ENCODE measurements at regions not wholly inside any gene's neighbourhood (a gene's known extent, or its start where the extent isn't known, plus 50 kb on each side); places are given as distances from the start of the nearest gene placed in this dataset.

DNA sequence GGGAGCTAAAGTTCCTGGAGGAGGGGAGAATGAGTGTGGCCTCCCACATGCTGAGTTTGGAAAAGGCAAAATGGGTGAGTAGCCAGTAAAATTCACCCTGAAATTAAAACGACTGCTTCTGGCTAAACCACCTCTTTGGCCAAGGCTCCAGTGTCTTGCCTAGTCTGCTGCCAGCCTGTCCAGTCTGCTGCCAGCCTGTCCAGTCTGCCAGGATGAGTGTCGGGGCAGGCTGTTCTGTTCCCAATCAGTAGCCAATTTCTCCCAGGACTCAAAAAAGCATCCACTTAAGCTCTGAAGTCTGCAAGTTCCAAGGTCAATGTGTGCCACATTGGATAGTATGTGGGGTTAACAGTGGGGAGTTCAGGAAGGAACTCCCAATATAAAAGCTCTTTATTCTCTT, 134.6 kb upstream of the KLHL29 start:
- TF ChIP-seq, protein P1, sequence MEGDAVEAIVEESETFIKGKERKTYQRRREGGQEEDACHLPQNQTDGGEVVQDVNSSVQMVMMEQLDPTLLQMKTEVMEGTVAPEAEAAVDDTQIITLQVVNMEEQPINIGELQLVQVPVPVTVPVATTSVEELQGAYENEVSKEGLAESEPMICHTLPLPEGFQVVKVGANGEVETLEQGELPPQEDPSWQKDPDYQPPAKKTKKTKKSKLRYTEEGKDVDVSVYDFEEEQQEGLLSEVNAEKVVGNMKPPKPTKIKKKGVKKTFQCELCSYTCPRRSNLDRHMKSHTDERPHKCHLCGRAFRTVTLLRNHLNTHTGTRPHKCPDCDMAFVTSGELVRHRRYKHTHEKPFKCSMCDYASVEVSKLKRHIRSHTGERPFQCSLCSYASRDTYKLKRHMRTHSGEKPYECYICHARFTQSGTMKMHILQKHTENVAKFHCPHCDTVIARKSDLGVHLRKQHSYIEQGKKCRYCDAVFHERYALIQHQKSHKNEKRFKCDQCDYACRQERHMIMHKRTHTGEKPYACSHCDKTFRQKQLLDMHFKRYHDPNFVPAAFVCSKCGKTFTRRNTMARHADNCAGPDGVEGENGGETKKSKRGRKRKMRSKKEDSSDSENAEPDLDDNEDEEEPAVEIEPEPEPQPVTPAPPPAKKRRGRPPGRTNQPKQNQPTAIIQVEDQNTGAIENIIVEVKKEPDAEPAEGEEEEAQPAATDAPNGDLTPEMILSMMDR (IDR thresholded peaks at IDR 0.05; ENCODE audit: borderline replicate concordance, extremely low read depth, low read length, poor library complexity, severe bottlenecking): no peak
- TF ChIP-seq EZH2 (IDR thresholded peaks at IDR 0.05; ENCODE audit: borderline replicate concordance, low read depth, low read length, severe bottlenecking): no peak

All from DND-41 (cell line).